HCT116 (cell line): ENCODE measurements at regions not wholly inside any gene's neighbourhood (a gene's known extent, or its start where the extent isn't known, plus 50 kb on each side); places are given as distances from the start of the nearest gene placed in this dataset.

Source experiments
- ATAC-seq: fragments of 200-7000 bp; cut with Tn5 transposase; 2 replicates; pipeline ENCODE4 v1.9.1; 2020; ENCODE audit warnings: mild to moderate bottlenecking, moderate library complexity
- BruUV-seq: library from RNA; stranded (reverse); fragments of 400-500 nt; replicated peaks from 2 replicates; lab custom pipeline; 2021; lab: Mats Ljungman, UMichigan
- CTCF ChIA-PET: fragments of 300-600 bp; sonication (Branson Sonifier 250); formaldehyde crosslinking; loops from one replicate; lab custom pipeline; 2021; ENCODE audit warnings: antibody characterized with exemption; lab: Charles Lee
- POLR2A ChIA-PET: fragments of 300-600, 350-600 bp; sonication (Branson Sonifier 250); formaldehyde crosslinking; loops from one replicate; lab custom pipeline; 2021; ENCODE audit warnings: antibody characterized with exemption; lab: Charles Lee
- RAD21 ChIA-PET, 2 experiments: fragments of 300-600 bp; sonication (Branson Sonifier 250); formaldehyde crosslinking; loops; one replicate each; lab custom pipeline; 2023; ENCODE audit warnings: low total read pairs in 2 of 2; ENCODE audit not compliant: uncharacterized antibody in 2 of 2, unreplicated experiment in 2 of 2, low non-redundant PET in 1 of 2; lab: Charles Lee
- DNase-seq: peaks from one replicate; pipeline ENCODE4 v3.0.0-alpha.2; 2010; ENCODE audit warnings: low read depth, low spot score
- H2AFZ ChIP-seq: fragments of 200-600 bp; shearing (Covaris generic), sonication (generic); 2 replicates; pipeline ENCODE4 v1.6.1; 2017; ENCODE audit warnings: low read depth, mixed run types, mixed read lengths, antibody characterized with exemption, low read length; ENCODE audit not compliant: poor library complexity, severe bottlenecking
- H3K27ac ChIP-seq: 2 replicates; pipeline ENCODE4 v1.5.1; 2012; ENCODE audit warnings: low read depth, low read length
- H3K27me3 ChIP-seq: fragments of 200-600 bp; sonication (generic); 2 replicates; pipeline ENCODE4 v1.6.1; 2016; ENCODE audit warnings: mixed run types, low read length, mixed read lengths; ENCODE audit not compliant: insufficient read depth
- H3K36me3 ChIP-seq, 2 experiments: fragments of 200-500 bp in 1 of 2; fragments of 200-600 bp in 1 of 2; sonication (Bioruptor generic) in 1 of 2; sonication (generic) in 1 of 2; 2 replicates each; pipeline versions ENCODE4 v1.5.1 to v1.6.1; 2014 to 2016; ENCODE audit warnings: low read length in 2 of 2, inconsistent platforms in 1 of 2, mixed read lengths in 1 of 2, mixed run types in 1 of 2; ENCODE audit not compliant: insufficient read depth in 2 of 2, control insufficient read depth in 1 of 2
- H3K4me1 ChIP-seq, 2 experiments: fragments of 200-600 bp in 1 of 2; sonication (generic) in 1 of 2; 2 replicates each; pipeline versions ENCODE4 v1.5.1 to v1.6.1; 2012 to 2017; ENCODE audit warnings: low read length in 2 of 2, inconsistent platforms in 1 of 2, mild to moderate bottlenecking in 1 of 2, mixed read lengths in 1 of 2, mixed run types in 1 of 2, moderate library complexity in 1 of 2; ENCODE audit not compliant: insufficient read depth in 2 of 2, control insufficient read depth in 1 of 2
- H3K4me2 ChIP-seq: fragments of 200-600 bp; sonication (generic); 2 replicates; pipeline ENCODE4 v1.6.1; 2017; ENCODE audit warnings: mixed run types, low read length, mixed read lengths
- H3K4me3 ChIP-seq, 2 experiments: fragments of 200-600 bp in 1 of 2; sonication (generic) in 1 of 2; replicated peaks in 1 of 2; 2 replicates each; pipeline ENCODE4 v1.5.1; 2011 to 2016; ENCODE audit warnings: low read length in 2 of 2, control low read depth in 1 of 2, low read depth in 1 of 2, mild to moderate bottlenecking in 1 of 2, mixed read lengths in 1 of 2, mixed run types in 1 of 2
- H3K79me2 ChIP-seq: fragments of 200-600 bp; sonication (generic); 2 replicates; pipeline ENCODE4 v1.6.1; 2017; ENCODE audit warnings: mild to moderate bottlenecking, mixed run types, low read length, moderate library complexity, mixed read lengths; ENCODE audit not compliant: insufficient read depth
- H3K9ac ChIP-seq: fragments of 200-600 bp; sonication (generic); 2 replicates; pipeline ENCODE4 v1.6.1; 2016; ENCODE audit warnings: low read length, mixed read lengths
- H3K9me2 ChIP-seq: fragments of 200-600 bp; sonication (generic), shearing (Covaris generic); 2 replicates; pipeline ENCODE4 v1.6.1; 2017; ENCODE audit warnings: mixed run types, mild to moderate bottlenecking, moderate library complexity; ENCODE audit not compliant: insufficient read depth
- H3K9me3 ChIP-seq, 2 experiments: fragments of 200-500 bp in 1 of 2; fragments of 200-600 bp in 1 of 2; sonication (Bioruptor generic) in 1 of 2; sonication (generic) in 1 of 2; 2 replicates each; pipeline ENCODE4 v1.6.1; 2014 to 2017; ENCODE audit warnings: low read length in 2 of 2, mixed read lengths in 2 of 2, inconsistent platforms in 1 of 2, low read depth in 1 of 2, mild to moderate bottlenecking in 1 of 2, mixed run types in 1 of 2, moderate library complexity in 1 of 2; ENCODE audit not compliant: control insufficient read depth in 1 of 2, insufficient read depth in 1 of 2
- H4K20me1 ChIP-seq: fragments of 200-600 bp; sonication (generic), shearing (Covaris generic); 2 replicates; pipeline ENCODE4 v1.6.1; 2017; ENCODE audit warnings: mixed run types, mild to moderate bottlenecking, moderate library complexity; ENCODE audit not compliant: insufficient read depth
- CEBPB ChIP-seq: IDR thresholded peaks from 2 replicates; pipeline ENCODE4 v1.6.1; 2012; ENCODE audit warnings: low read depth
- FOSL1 ChIP-seq: IDR thresholded peaks from 2 replicates; pipeline ENCODE4 v1.6.1; 2012; ENCODE audit warnings: low read depth
- RAD21 ChIP-seq: IDR thresholded peaks from 2 replicates; pipeline ENCODE4 v1.6.1; 2012; ENCODE audit warnings: low read depth, mild to moderate bottlenecking
- SP1 ChIP-seq: IDR thresholded peaks from 2 replicates; pipeline ENCODE4 v1.6.1; 2012; ENCODE audit warnings: low read depth
- SRF ChIP-seq: IDR thresholded peaks from 2 replicates; pipeline ENCODE4 v1.6.1; 2012; ENCODE audit warnings: low read depth
- YY1 ChIP-seq: IDR thresholded peaks from 2 replicates; pipeline ENCODE4 v1.6.1; 2011; ENCODE audit warnings: low read length, low read depth, moderate library complexity, mild to moderate bottlenecking; ENCODE audit not compliant: insufficient replicate concordance; ENCODE audit errors: extremely low read depth
- intact Hi-C: fragments of 100-400 bp; cut with micrococcal nuclease; formaldehyde crosslinking; loops from 2 replicates; pipeline ENCODE4 v1.10.0; 2022
- TF ChIP-seq, protein P1 (sequence below): IDR thresholded peaks from 2 replicates; pipeline ENCODE4 v1.6.1; 2012
- TF ChIP-seq, protein P2 (sequence below), 3 experiments: fragments of 200-600 bp in 1 of 3; sonication (generic) in 1 of 3; IDR thresholded peaks in 2 of 3; conservative IDR thresholded peaks in 1 of 3; 2 replicates each; pipeline ENCODE4 v1.5.1; 2012 to 2017; ENCODE audit warnings: low read depth in 2 of 3, low read length in 2 of 3, antibody characterized with exemption in 1 of 3, borderline replicate concordance in 1 of 3, control low read depth in 1 of 3, mild to moderate bottlenecking in 1 of 3, mixed read lengths in 1 of 3, mixed run types in 1 of 3, moderate library complexity in 1 of 3; ENCODE audit not compliant: insufficient read depth in 1 of 3

DNA sequence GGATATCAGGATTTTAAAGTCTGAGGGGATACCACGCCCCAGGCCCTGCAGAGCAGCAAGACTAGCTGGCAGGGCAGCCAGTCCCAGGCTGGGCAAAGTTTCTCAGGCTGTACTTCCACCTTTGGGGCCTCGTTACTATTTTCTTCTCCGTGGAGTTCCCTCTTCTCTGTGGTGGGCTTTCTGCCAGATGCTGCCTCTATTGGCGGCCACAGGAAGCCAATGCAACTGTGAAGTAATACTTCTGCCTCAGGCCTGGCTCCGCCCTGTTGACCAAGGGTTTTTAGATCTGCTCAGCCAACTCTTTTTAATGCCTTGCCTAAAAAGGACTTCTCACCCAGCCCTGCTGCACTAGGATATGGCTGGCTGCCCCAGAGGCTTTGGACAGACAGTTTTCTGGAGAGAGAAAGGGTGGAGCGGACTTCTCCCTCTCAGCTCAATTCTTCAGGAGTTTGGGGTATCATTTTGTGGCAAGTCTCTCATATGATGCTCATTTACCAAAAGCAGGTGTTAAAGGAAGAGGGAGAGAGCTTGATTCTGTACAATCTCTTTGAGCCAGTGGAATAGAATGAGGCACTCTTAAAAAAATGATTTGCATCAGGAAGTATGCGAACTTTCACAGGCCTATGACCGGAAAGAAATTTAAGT lies 67.4 kb downstream of the HHEX start:
- no TSS peak for BruUV-seq
- TF ChIP-seq, protein P1, sequence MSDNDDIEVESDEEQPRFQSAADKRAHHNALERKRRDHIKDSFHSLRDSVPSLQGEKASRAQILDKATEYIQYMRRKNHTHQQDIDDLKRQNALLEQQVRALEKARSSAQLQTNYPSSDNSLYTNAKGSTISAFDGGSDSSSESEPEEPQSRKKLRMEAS = no peak
- TF ChIP-seq, protein P2, sequence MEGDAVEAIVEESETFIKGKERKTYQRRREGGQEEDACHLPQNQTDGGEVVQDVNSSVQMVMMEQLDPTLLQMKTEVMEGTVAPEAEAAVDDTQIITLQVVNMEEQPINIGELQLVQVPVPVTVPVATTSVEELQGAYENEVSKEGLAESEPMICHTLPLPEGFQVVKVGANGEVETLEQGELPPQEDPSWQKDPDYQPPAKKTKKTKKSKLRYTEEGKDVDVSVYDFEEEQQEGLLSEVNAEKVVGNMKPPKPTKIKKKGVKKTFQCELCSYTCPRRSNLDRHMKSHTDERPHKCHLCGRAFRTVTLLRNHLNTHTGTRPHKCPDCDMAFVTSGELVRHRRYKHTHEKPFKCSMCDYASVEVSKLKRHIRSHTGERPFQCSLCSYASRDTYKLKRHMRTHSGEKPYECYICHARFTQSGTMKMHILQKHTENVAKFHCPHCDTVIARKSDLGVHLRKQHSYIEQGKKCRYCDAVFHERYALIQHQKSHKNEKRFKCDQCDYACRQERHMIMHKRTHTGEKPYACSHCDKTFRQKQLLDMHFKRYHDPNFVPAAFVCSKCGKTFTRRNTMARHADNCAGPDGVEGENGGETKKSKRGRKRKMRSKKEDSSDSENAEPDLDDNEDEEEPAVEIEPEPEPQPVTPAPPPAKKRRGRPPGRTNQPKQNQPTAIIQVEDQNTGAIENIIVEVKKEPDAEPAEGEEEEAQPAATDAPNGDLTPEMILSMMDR (IDR thresholded peaks at IDR 0.05 in 2 of 3, conservative IDR thresholded peaks at IDR 0.05 in 1 of 3; ENCODE audit: borderline replicate concordance in 1 of 3, insufficient read depth in 1 of 3, low read depth in 2 of 3, low read length in 2 of 3) = peak in 1 of 3 experiments; percentile 22; a peak in 1 of 6 replicates
- no peak for TF ChIP-seq FOSL1
- 0 out of 2 replicates have a peak, but pooled peaks have one; percentile 17 for TF ChIP-seq SP1
- peak; percentile 73; the same call in 1 of the 2 replicates for TF ChIP-seq SRF
- peak; percentile 74 for TF ChIP-seq CEBPB
- TF ChIP-seq YY1 = no peak
- no peak for TF ChIP-seq RAD21
- TF ChIP-seq, all 23 proteins: peak for 4
- no peaks in the 10 kb centered on the region for H3K27me3 ChIP-seq
- CTCF ChIA-PET = no interaction called here
- no peaks in the 10 kb centered on the region for H3K79me2 ChIP-seq
- H3K9ac ChIP-seq = no peak overlapping the region
- H4K20me1 ChIP-seq = no peaks in the 10 kb centered on the region
- ATAC-seq (peak; percentile 83), DNase-seq (peak; percentile 29)
- no peaks in the 10 kb centered on the region for H3K9me3 ChIP-seq
- no peak overlapping the region for H3K27ac ChIP-seq
- RAD21 ChIA-PET = no interaction called here
- intact Hi-C loops = no loop called here
- no peaks in the 10 kb centered on the region for H3K36me3 ChIP-seq
- peak overlapping the region; percentile 23; the same call in 1 of the 2 replicates for H3K4me2 ChIP-seq
- no peak overlapping the region for H3K4me3 ChIP-seq
- H2AFZ ChIP-seq = peak overlapping the region; percentile 86
- POLR2A ChIA-PET = no interaction called here
- peaks cover 7 to 8% of the 10 kb centered on the region in 2 experiments; a peak in 3 of 4 replicates for H3K4me1 ChIP-seq
- H3K9me2 ChIP-seq = no peaks in the 10 kb centered on the region
